AML-193 (cell line): ENCODE measurements at regions not wholly inside any gene's neighbourhood (a gene's known extent, or its start where the extent isn't known, plus 50 kb on each side); places are given as distances from the start of the nearest gene placed in this dataset.

Source experiments
- DNase-seq, 2 experiments: peaks; one replicate each; lab custom pipeline; 2025; lab: John Stamatoyannopoulos, UW

GRCh38 chr12:116651089-116651488 lies 86.8 kb downstream of the SPRING1 start:
- no peak for DNase-seq

GRCh38 chr12:116650585-116651087 lies 87.2 kb downstream of the SPRING1 start:
- no peak for DNase-seq

- no peak for DNase-seq
Measured at GRCh38 chr12:116650062-116650461, 87.8 kb downstream of the SPRING1 start.

GRCh38 chr12:116647813-116648212 lies 88.6 kb downstream of the MAP1LC3B2 start:
- DNase-seq: no peak

- DNase-seq: no peak
Measured at GRCh38 chr12:116646901-116647300, 87.7 kb downstream of the MAP1LC3B2 start.

- no peak for DNase-seq
Measured at GRCh38 chr12:116644806-116645205, 85.6 kb downstream of the MAP1LC3B2 start.

- DNase-seq: peak; percentile 29 to 56
Measured at GRCh38 chr12:116642683-116643082, 83.5 kb downstream of the MAP1LC3B2 start.

GRCh38 chr12:116642106-116642505 lies 82.9 kb downstream of the MAP1LC3B2 start:
- peak; percentile 21 to 42 for DNase-seq

GRCh38 chr12:116640281-116640680 lies 81.1 kb downstream of the MAP1LC3B2 start:
- DNase-seq: no peak

GRCh38 chr12:116639765-116640164 lies 80.6 kb downstream of the MAP1LC3B2 start:
- DNase-seq: no peak

GRCh38 chr12:116638376-116638775 lies 79.2 kb downstream of the MAP1LC3B2 start:
- no peak for DNase-seq

- peak in 1 of 2 experiments; percentile 3 for DNase-seq
Measured at GRCh38 chr12:116637589-116638150, 78.5 kb downstream of the MAP1LC3B2 start.

GRCh38 chr12:116636608-116637519 lies 77.7 kb downstream of the MAP1LC3B2 start:
- DNase-seq: no peak

- peak; percentile 83 to 84 for DNase-seq
Measured at GRCh38 chr12:116635487-116635886, 76.3 kb downstream of the MAP1LC3B2 start.

- no peak for DNase-seq
Measured at GRCh38 chr12:116633476-116633875, 74.3 kb downstream of the MAP1LC3B2 start.

- DNase-seq: no peak
Measured at GRCh38 chr12:116631619-116632018, 72.4 kb downstream of the MAP1LC3B2 start.

- no peak for DNase-seq
Measured at GRCh38 chr12:116630762-116631161, 71.6 kb downstream of the MAP1LC3B2 start.

GRCh38 chr12:116629480-116629879 lies 70.3 kb downstream of the MAP1LC3B2 start:
- DNase-seq: no peak

GRCh38 chr12:116628989-116629388 lies 69.8 kb downstream of the MAP1LC3B2 start:
- DNase-seq: peak; percentile 7 to 85

- DNase-seq: no peak
Measured at GRCh38 chr12:116628450-116628793, 69.2 kb downstream of the MAP1LC3B2 start.
